HL-60 (cell line): ENCODE measurements at regions not wholly inside any gene's neighbourhood (a gene's known extent, or its start where the extent isn't known, plus 50 kb on each side); places are given as distances from the start of the nearest gene placed in this dataset.

Experiments
- DNase-seq, 2 experiments: peaks; one replicate each; pipeline ENCODE4 v3.0.0-alpha.2; 2010 to 2020; ENCODE audit warnings: low read depth in 1 of 2, low spot score in 1 of 2
- H3K27ac ChIP-seq: fragments of 250-450 bp; sonication (Bioruptor Pico); replicated peaks from 2 replicates; pipeline ENCODE4 v1.5.1; 2020; ENCODE audit warnings: mild to moderate bottlenecking, moderate library complexity
- H3K27me3 ChIP-seq: fragments of 250-450 bp; sonication (Bioruptor Pico); 2 replicates; pipeline ENCODE4 v1.5.1; 2021; ENCODE audit warnings: mild to moderate bottlenecking, moderate library complexity; ENCODE audit not compliant: insufficient read depth, poor library complexity, severe bottlenecking
- H3K4me3 ChIP-seq: replicated peaks from 2 replicates; pipeline ENCODE4 v1.5.1; 2011; ENCODE audit warnings: mild to moderate bottlenecking, control low read depth, low read length; ENCODE audit not compliant: insufficient read depth
- CTCF ChIP-seq: IDR thresholded peaks from one replicate; pipeline ENCODE4 v1.5.1; 2011; ENCODE audit warnings: low read length, control low read depth, inconsistent platforms; ENCODE audit not compliant: insufficient read depth
- GABPA ChIP-seq: IDR thresholded peaks from 2 replicates; pipeline ENCODE4 v1.6.1; 2012; ENCODE audit warnings: low read depth
- POLR2AphosphoS5 ChIP-seq: IDR thresholded peaks from 2 replicates; pipeline ENCODE4 v1.6.1; 2012; ENCODE audit warnings: low read depth
- REST ChIP-seq: IDR thresholded peaks from 2 replicates; pipeline ENCODE4 v1.6.1; 2012; ENCODE audit warnings: low read depth; ENCODE audit not compliant: insufficient replicate concordance
- SPI1 ChIP-seq: IDR thresholded peaks from 2 replicates; pipeline ENCODE4 v1.6.1; 2012; ENCODE audit warnings: low read depth, mild to moderate bottlenecking, borderline replicate concordance

GRCh38 chr5:115022303-115022702 is 147.4 kb downstream of the TRIM36 start:
- Histone ChIP-seq H3K27me3 (no peaks in the 10 kb centered on the region), H3K4me3 (no peak overlapping the region), H3K27ac (no peak overlapping the region)
- TF ChIP-seq SPI1 = no peak
- no peak for TF ChIP-seq GABPA
- no peak for TF ChIP-seq CTCF
- no peak for TF ChIP-seq POLR2AphosphoS5
- TF ChIP-seq REST = no peak
- no peak for DNase-seq

- no peaks in the 10 kb centered on the region for H3K27me3 ChIP-seq
- no peak for TF ChIP-seq SPI1
- no peak for TF ChIP-seq GABPA
- TF ChIP-seq POLR2AphosphoS5 = no peak
- no peak for TF ChIP-seq REST
- TF ChIP-seq CTCF = no peak
- no peak overlapping the region for H3K4me3 ChIP-seq
- no peak for DNase-seq
- H3K27ac ChIP-seq = no peak overlapping the region
Observed at GRCh38 chr5:115016646-115017045, 153.1 kb downstream of the TRIM36 start.

- Histone ChIP-seq H3K27ac (no peak overlapping the region), H3K4me3 (no peak overlapping the region), H3K27me3 (no peaks in the 10 kb centered on the region)
- TF ChIP-seq POLR2AphosphoS5 (no peak), GABPA (no peak), CTCF (no peak), REST (no peak), SPI1 (no peak)
- no peak for DNase-seq
Observed at GRCh38 chr5:114999176-114999575, 170.5 kb downstream of the TRIM36 start.
